ENCODE measurements at regions not wholly inside any gene's neighbourhood (a gene's known extent, or its start where the extent isn't known, plus 50 kb on each side); places are given as distances from the start of the nearest gene placed in this dataset.
"Not testable (repeated sequence)": the region's sequence is repeated elsewhere in the genome, so short reads cannot be mapped to it uniquely, and the experiment has no call there.

- DNase-seq (ENCODE audit: low spot score); H3K4me3 Mint-ChIP-seq; H3K9me3 Mint-ChIP-seq; H3K27me3 Mint-ChIP-seq (ENCODE audit: low read depth); H3K27ac Mint-ChIP-seq; H3K4me1 Mint-ChIP-seq (ENCODE audit: low read depth); H3K36me3 Mint-ChIP-seq (ENCODE audit: low read depth): not testable (repeated sequence)
These were observed 452.9 kb upstream of the SPTLC3 start for GRCh38 chr20:12555849-12556248.

DNA sequence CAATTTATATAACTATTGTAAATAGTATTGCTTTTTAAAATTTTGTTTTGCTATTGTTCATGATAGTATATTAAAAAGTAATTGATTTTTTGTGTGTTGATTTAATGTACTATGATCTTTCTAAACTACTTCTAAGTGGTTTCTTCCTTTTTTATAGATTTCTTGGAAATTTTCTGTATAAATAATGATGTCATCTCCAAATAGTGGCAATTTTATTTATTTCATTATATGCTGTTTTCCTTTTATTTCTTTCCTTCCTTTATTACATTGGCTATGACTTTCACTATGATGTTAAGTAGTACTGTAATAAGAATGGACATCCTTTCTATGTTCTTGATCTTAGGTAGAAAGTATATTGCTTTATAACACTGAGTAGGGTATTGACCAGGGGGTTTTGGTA is 451.5 kb upstream of the SPTLC3 start:
- Mint-ChIP-seq H3K36me3 (ENCODE audit: low read depth) (no peaks in the 10 kb centered on the region), H3K4me3 (no peak overlapping the region), H3K27ac (no peak overlapping the region), H3K4me1 (ENCODE audit: low read depth) (no peaks in the 10 kb centered on the region), H3K9me3 (peaks cover 5% of the 10 kb centered on the region), H3K27me3 (ENCODE audit: low read depth) (no peaks in the 10 kb centered on the region)
- DNase-seq (ENCODE audit: low spot score): no peak

- Mint-ChIP-seq H3K27me3 (ENCODE audit: low read depth) (no peaks in the 10 kb centered on the region), H3K27ac (no peak overlapping the region), H3K9me3 (peaks cover 24% of the 10 kb centered on the region), H3K36me3 (ENCODE audit: low read depth) (no peaks in the 10 kb centered on the region), H3K4me3 (no peak overlapping the region), H3K4me1 (ENCODE audit: low read depth) (no peaks in the 10 kb centered on the region)
- DNase-seq (ENCODE audit: low spot score): no peak
These were observed 443.8 kb upstream of the SPTLC3 start for GRCh38 chr20:12564979-12565378.

- no peaks in the 10 kb centered on the region for H3K36me3 Mint-ChIP-seq (ENCODE audit: low read depth)
- H3K4me3 Mint-ChIP-seq: no peak overlapping the region
- peaks cover 24% of the 10 kb centered on the region for H3K9me3 Mint-ChIP-seq
These were observed 442.2 kb upstream of the SPTLC3 start for GRCh38 chr20:12566596-12566995.

DNA sequence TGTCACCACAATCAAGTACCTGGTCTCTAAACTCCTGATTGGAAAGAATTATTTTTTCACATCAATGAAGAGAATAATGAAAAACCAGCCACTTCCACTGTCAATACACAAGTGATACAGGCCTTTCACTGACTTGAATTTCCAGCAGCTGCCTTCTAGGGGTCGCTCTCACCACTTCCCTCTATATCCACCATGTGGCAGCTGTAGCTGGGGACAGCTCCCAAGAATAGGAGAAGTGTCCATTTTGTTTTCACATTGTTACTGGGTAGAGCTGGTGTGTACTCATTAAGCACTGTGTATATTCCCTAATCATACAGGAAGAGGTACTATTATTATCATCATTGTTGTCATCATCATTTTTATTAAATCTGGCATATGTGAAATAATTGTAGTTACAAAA is 438.4 kb upstream of the SPTLC3 start:
- H3K9me3 Mint-ChIP-seq: peaks cover 10% of the 10 kb centered on the region
- no peaks in the 10 kb centered on the region for H3K36me3 Mint-ChIP-seq (ENCODE audit: low read depth)
- no peaks in the 10 kb centered on the region for H3K27me3 Mint-ChIP-seq (ENCODE audit: low read depth)
- H3K4me3 Mint-ChIP-seq: no peak overlapping the region
- DNase-seq (ENCODE audit: low spot score): no peak
- no peak overlapping the region for H3K27ac Mint-ChIP-seq
- H3K4me1 Mint-ChIP-seq (ENCODE audit: low read depth): no peaks in the 10 kb centered on the region

More at GRCh38 chr20:12566596-12566995, 442.2 kb upstream of the SPTLC3 start:
- Mint-ChIP-seq H3K27me3 (ENCODE audit: low read depth) (no peaks in the 10 kb centered on the region), H3K27ac (no peak overlapping the region), H3K4me1 (ENCODE audit: low read depth) (no peaks in the 10 kb centered on the region)
- DNase-seq (ENCODE audit: low spot score): no peak

GRCh38 chr20:12573442-12573841 is 435.3 kb upstream of the SPTLC3 start:
- Mint-ChIP-seq H3K27ac (no peak overlapping the region), H3K9me3 (no peaks in the 10 kb centered on the region), H3K27me3 (ENCODE audit: low read depth) (no peaks in the 10 kb centered on the region), H3K4me3 (no peak overlapping the region), H3K4me1 (ENCODE audit: low read depth) (no peaks in the 10 kb centered on the region), H3K36me3 (ENCODE audit: low read depth) (no peaks in the 10 kb centered on the region)
- no peak for DNase-seq (ENCODE audit: low spot score)

DNA sequence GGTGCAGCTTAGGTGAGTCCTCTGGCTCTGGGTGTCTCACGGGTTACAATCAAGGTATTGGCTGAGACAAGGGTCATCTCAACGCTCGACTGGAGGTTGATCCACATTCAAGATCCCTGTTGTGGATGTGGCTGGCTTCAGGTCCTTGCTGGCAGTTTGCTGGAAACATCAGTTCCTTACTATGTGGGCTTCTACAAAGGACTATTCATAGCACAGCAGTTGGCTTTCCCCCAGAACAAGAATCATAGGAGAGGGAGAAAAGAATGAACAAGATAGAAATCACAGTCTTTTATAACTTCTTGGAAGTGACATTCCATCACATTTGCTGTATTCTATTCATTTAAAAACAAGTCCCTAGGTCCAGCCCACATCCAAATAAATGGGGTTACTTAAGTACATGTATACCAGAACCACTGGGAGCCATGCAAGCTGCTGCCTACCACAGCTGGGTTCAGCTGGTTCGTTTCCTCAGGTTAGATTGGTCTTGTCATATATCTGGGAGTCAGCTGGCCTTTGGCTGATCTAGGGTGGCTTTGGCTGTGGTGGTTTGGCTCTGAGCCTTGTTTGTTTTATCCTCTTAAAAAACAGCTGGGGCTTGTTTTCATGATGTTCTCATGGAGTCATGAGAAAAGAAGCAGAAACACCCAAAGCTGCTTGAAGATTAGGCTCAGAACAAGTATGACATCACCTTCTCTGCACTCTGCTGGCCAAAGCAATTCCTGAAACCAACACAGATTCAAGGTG is 433.2 kb upstream of the SPTLC3 start:
- DNase-seq (ENCODE audit: low spot score): no peak
- no peak overlapping the region for H3K27ac Mint-ChIP-seq
- no peaks in the 10 kb centered on the region for H3K4me1 Mint-ChIP-seq (ENCODE audit: low read depth)
- no peaks in the 10 kb centered on the region for H3K9me3 Mint-ChIP-seq
- H3K36me3 Mint-ChIP-seq (ENCODE audit: low read depth): no peaks in the 10 kb centered on the region
- no peaks in the 10 kb centered on the region for H3K27me3 Mint-ChIP-seq (ENCODE audit: low read depth)
- H3K4me3 Mint-ChIP-seq: no peak overlapping the region

DNA sequence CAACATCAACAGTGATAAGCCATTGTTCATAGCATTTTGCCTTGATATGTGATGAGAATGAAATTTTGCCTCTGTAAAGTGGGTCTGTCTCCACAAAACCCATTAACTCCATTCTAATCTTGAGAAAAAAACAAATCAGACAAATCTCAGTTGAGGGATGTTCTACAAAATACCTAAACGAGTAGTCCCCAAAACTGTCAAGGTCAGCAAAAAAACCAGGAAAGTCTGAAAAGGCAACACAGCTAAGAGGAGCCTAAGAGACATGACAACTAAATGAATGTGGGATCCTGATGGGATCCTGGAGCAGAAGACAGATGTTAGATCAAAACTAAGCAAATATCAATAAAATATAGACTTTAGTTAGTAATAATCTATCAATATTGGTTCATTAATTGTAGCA is 431.6 kb upstream of the SPTLC3 start:
- no peaks in the 10 kb centered on the region for H3K4me1 Mint-ChIP-seq (ENCODE audit: low read depth)
- H3K9me3 Mint-ChIP-seq: peaks cover 4% of the 10 kb centered on the region
- H3K27me3 Mint-ChIP-seq (ENCODE audit: low read depth): no peaks in the 10 kb centered on the region
- H3K36me3 Mint-ChIP-seq (ENCODE audit: low read depth): no peaks in the 10 kb centered on the region
- H3K27ac Mint-ChIP-seq: no peak overlapping the region
- DNase-seq (ENCODE audit: low spot score): no peak
- no peak overlapping the region for H3K4me3 Mint-ChIP-seq

GRCh38 chr20:12581644-12582289 is 427.0 kb upstream of the SPTLC3 start:
- peaks cover 4% of the 10 kb centered on the region for H3K9me3 Mint-ChIP-seq
- H3K4me1 Mint-ChIP-seq (ENCODE audit: low read depth): no peaks in the 10 kb centered on the region
- H3K4me3 Mint-ChIP-seq: no peak overlapping the region

DNA sequence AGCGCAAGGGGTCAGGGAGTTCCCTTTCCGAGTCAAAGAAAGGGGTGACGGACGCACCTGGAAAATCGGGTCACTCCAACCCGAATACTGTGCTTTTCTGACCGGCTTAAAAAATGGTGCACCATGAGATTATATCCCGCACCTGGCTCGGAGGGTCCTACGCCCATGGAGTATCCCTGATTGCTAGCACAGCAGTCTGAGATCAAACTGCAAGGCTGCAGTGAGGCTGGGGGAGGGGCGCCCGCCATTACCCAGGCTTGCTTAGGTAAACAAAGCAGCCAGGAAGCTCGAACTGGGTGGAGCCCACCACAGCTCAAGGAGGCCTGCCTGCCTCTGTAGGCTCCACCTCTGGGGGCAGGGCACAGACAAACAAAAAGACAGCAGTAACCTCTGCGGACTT is 426.1 kb upstream of the SPTLC3 start:
- not testable (repeated sequence) for H3K36me3 Mint-ChIP-seq (ENCODE audit: low read depth); H3K27me3 Mint-ChIP-seq (ENCODE audit: low read depth); H3K4me1 Mint-ChIP-seq (ENCODE audit: low read depth); H3K4me3 Mint-ChIP-seq; H3K9me3 Mint-ChIP-seq; DNase-seq (ENCODE audit: low spot score); H3K27ac Mint-ChIP-seq

More at GRCh38 chr20:12581644-12582289, 427.0 kb upstream of the SPTLC3 start:
- no peaks in the 10 kb centered on the region for H3K36me3 Mint-ChIP-seq (ENCODE audit: low read depth)
- DNase-seq (ENCODE audit: low spot score): no peak
- H3K27ac Mint-ChIP-seq: no peak overlapping the region
- H3K27me3 Mint-ChIP-seq (ENCODE audit: low read depth): no peaks in the 10 kb centered on the region

DNA sequence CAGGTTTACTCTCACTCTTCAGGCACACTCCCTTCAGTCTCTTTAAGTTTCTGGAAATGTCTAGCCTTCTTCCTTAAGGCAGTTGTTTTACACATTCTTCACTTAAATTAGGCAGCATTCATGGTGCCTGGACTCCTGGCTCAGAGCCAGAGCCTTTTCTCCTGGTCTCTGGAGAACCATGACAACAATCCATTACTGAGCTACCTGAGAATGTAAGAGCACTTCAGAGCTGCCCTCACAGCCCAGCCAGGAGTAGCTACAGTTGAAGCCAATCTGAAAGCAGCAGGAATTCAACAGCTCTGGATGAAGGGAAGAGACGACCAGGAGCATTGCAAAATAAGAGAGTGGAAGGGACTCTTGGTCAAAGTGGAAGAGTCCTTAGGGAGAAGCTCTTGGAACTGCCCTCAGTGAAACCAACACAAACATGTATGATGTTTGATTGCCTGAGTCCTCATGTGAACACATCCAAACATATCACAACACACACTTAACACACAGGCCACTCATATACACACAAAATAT is 416.8 kb upstream of the SPTLC3 start:
- DNase-seq (ENCODE audit: low spot score): no peak
- Mint-ChIP-seq H3K27ac (no peak overlapping the region), H3K9me3 (peaks cover 6% of the 10 kb centered on the region), H3K4me1 (ENCODE audit: low read depth) (no peaks in the 10 kb centered on the region), H3K27me3 (ENCODE audit: low read depth) (no peaks in the 10 kb centered on the region), H3K36me3 (ENCODE audit: low read depth) (no peaks in the 10 kb centered on the region), H3K4me3 (no peak overlapping the region)

GRCh38 chr20:12592756-12593155 is 416.0 kb upstream of the SPTLC3 start:
- no peaks in the 10 kb centered on the region for H3K4me1 Mint-ChIP-seq (ENCODE audit: low read depth)
- H3K27me3 Mint-ChIP-seq (ENCODE audit: low read depth): no peaks in the 10 kb centered on the region
- H3K36me3 Mint-ChIP-seq (ENCODE audit: low read depth): no peaks in the 10 kb centered on the region
- H3K4me3 Mint-ChIP-seq: no peak overlapping the region
- no peak for DNase-seq (ENCODE audit: low spot score)
- H3K27ac Mint-ChIP-seq: no peak overlapping the region
- H3K9me3 Mint-ChIP-seq: peaks cover 6% of the 10 kb centered on the region

GRCh38 chr20:12593342-12593873 is 415.4 kb upstream of the SPTLC3 start:
- H3K4me3 Mint-ChIP-seq: no peak overlapping the region
- no peak overlapping the region for H3K27ac Mint-ChIP-seq
- H3K27me3 Mint-ChIP-seq (ENCODE audit: low read depth): no peaks in the 10 kb centered on the region

GRCh38 chr20:12594410-12595088 is 414.2 kb upstream of the SPTLC3 start:
- Mint-ChIP-seq H3K36me3 (ENCODE audit: low read depth) (no peaks in the 10 kb centered on the region), H3K27ac (no peak overlapping the region), H3K27me3 (ENCODE audit: low read depth) (no peaks in the 10 kb centered on the region), H3K4me1 (ENCODE audit: low read depth) (no peaks in the 10 kb centered on the region), H3K9me3 (peaks cover 3% of the 10 kb centered on the region), H3K4me3 (no peak overlapping the region)
- no peak for DNase-seq (ENCODE audit: low spot score)

More at GRCh38 chr20:12593342-12593873, 415.4 kb upstream of the SPTLC3 start:
- Mint-ChIP-seq H3K4me1 (ENCODE audit: low read depth) (no peaks in the 10 kb centered on the region), H3K36me3 (ENCODE audit: low read depth) (no peaks in the 10 kb centered on the region), H3K9me3 (peaks cover 6% of the 10 kb centered on the region)
- no peak for DNase-seq (ENCODE audit: low spot score)
